RKO (cell line): ENCODE measurements at regions not wholly inside any gene's neighbourhood (a gene's known extent, or its start where the extent isn't known, plus 50 kb on each side); places are given as distances from the start of the nearest gene placed in this dataset.
"Not testable (repeated sequence)": the region's sequence is repeated elsewhere in the genome, so short reads cannot be mapped to it uniquely, and the experiment has no call there.

Experiments used
- DNase-seq: peaks from one replicate; pipeline ENCODE4 v3.0.0-alpha.2; 2016; ENCODE audit warnings: low spot score

GRCh38 chr4:162943263-162943662, 223.4 kb downstream of the NAF1 start:
- DNase-seq, result no peak

- no peak for DNase-seq
These were observed 227.8 kb downstream of the NAF1 start for GRCh38 chr4:162938738-162939485.

GRCh38 chr4:162935214-162935613, 231.5 kb downstream of the NAF1 start:
- DNase-seq, result no peak

- DNase-seq, result no peak
These were observed 235.4 kb downstream of the NAF1 start for GRCh38 chr4:162931286-162931685.

- DNase-seq, result no peak
These were observed 245.4 kb downstream of the NAF1 start for GRCh38 chr4:162921178-162921785.

GRCh38 chr4:162920649-162921048, 246.0 kb downstream of the NAF1 start:
- no peak for DNase-seq

- DNase-seq, result no peak
These were observed 254.2 kb downstream of the NAF1 start for GRCh38 chr4:162912482-162912881.

- DNase-seq, result no peak
These were observed 255.3 kb downstream of the NAF1 start for GRCh38 chr4:162911349-162911748.

- no peak for DNase-seq
These were observed 256.7 kb downstream of the NAF1 start for GRCh38 chr4:162909952-162910351.

GRCh38 chr4:162894387-162894786, 272.3 kb downstream of the NAF1 start:
- DNase-seq, result no peak

- DNase-seq, result no peak
These were observed 274.6 kb downstream of the NAF1 start for GRCh38 chr4:162891788-162892707.

GRCh38 chr4:162878096-162878495, 288.6 kb downstream of the NAF1 start:
- DNase-seq, result no peak

- DNase-seq, result no peak
These were observed 291.9 kb downstream of the NAF1 start for GRCh38 chr4:162874748-162875147.

GRCh38 chr4:162871990-162872389, 294.7 kb downstream of the NAF1 start:
- no peak for DNase-seq

GRCh38 chr4:162869157-162869556, 297.5 kb downstream of the NAF1 start:
- DNase-seq, result no peak

- no peak for DNase-seq
These were observed 300.1 kb downstream of the NAF1 start for GRCh38 chr4:162866565-162866964.

GRCh38 chr4:162865102-162865501, 301.6 kb downstream of the NAF1 start:
- no peak for DNase-seq

- no peak for DNase-seq
These were observed 312.9 kb downstream of the NAF1 start for GRCh38 chr4:162853788-162854187.

- DNase-seq, result no peak
These were observed 314.0 kb downstream of the NAF1 start for GRCh38 chr4:162852642-162853041.

GRCh38 chr4:162851241-162851758, 315.4 kb downstream of the NAF1 start:
- DNase-seq, result not testable (repeated sequence)

GRCh38 chr4:162849937-162850336, 316.8 kb downstream of the NAF1 start:
- no peak for DNase-seq

- DNase-seq, result no peak
These were observed 318.6 kb downstream of the NAF1 start for GRCh38 chr4:162847945-162848549.
